D341Med (cell line): ENCODE measurements at regions not wholly inside any gene's neighbourhood (a gene's known extent, or its start where the extent isn't known, plus 50 kb on each side); places are given as distances from the start of the nearest gene placed in this dataset.
A peak's percentile ranks its signal among the peaks of the same experiment; 100 is the strongest.
"Not testable (repeated sequence)": the region's sequence is repeated elsewhere in the genome, so short reads cannot be mapped to it uniquely, and the experiment has no call there.

Experiments used
- DNase-seq: peaks from one replicate; pipeline ENCODE4 v3.0.0; 2012; ENCODE audit warnings: low spot score

- no peak for DNase-seq
These were observed 335.8 kb downstream of the EPHA7 start for GRCh38 chr6:93083337-93084230.

- no peak for DNase-seq
These were observed 337.5 kb downstream of the EPHA7 start for GRCh38 chr6:93081901-93082300.

DNA sequence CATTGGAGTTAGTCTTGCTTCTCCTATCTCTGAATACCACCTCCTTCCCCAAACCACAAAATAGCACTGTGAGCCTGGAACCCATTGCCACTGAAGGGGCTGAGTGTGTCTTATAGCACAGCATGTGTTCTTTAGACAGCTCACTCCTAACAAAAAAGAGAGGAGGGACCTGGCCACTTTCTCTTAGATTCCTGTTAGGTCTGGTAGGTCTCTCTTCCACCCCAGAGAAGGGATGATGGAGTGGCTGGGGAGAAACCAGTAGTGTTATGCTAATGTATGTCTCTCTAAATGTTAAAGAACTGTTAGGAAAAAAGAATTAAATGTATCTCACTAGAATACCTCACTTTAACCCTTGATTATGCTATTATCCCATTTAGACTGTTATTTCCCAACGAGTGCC, 340.3 kb downstream of the EPHA7 start:
- no peak for DNase-seq

- DNase-seq = no peak
These were observed 345.5 kb downstream of the EPHA7 start for GRCh38 chr6:93073811-93074210.

GRCh38 chr6:93069856-93070255, 349.5 kb downstream of the EPHA7 start:
- DNase-seq = no peak

DNA sequence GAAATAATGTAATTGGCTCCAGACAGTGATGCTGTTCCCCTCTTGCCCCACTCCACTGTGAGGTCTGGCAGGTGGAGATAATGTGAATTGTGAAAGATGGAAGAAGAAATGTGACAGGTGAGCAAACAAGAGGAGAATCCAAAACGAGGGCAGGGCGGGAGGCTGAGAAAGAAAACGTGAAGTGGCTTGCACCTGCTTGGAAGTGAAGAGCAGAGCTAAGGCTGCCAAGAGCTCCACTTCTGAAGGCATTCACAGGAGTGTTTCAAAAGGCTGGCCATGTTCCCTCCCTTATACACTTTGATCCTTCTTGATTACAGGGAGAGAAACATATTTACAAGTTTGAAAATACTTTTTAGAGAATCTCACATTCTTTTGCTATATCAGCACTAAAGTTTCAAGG, 359.4 kb downstream of the EPHA7 start:
- DNase-seq = no peak

- DNase-seq = no peak
These were observed 361.8 kb downstream of the EPHA7 start for GRCh38 chr6:93057584-93057983.

GRCh38 chr6:93048381-93048780, 371.0 kb downstream of the EPHA7 start:
- no peak for DNase-seq

DNA sequence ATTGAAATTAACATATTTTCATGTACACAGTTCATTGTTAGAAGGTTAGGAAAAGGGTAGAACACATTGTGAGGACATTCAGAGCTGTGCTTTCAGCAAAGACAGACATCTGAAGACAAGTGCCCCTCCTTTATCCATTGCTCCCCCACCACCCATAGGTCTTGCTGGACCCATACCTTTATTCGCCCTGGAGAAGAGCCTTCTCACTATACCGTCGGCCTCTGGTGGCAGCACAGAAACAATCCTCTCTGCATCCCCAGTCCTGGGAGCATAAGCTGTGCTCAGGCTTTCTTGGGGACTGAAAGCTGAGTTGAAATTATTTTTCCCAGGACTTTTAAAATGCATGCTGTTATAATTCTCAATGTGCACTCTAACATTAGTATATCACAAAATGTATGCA, 372.3 kb downstream of the EPHA7 start:
- DNase-seq = no peak

GRCh38 chr6:93045156-93045555, 374.2 kb downstream of the EPHA7 start:
- no peak for DNase-seq

DNA sequence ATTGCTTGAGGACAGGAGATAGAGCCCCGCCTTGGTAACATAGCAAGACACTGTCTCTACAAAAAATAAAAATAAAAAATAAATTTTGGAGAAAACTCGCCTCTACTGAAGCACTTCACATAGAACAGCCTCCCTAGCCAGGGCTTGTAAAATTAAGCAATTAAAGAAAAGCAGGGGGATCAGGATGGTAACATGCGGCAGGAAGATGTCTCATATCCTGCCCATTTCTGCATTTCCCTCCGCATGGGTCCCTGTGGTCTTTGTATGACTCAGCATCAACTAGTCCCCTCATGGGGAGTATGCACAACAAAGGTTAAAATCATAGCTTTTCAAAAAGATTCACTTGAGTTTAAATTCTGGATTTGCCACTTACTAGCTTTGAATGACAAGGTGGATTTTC, 379.0 kb downstream of the EPHA7 start:
- DNase-seq = no peak

DNA sequence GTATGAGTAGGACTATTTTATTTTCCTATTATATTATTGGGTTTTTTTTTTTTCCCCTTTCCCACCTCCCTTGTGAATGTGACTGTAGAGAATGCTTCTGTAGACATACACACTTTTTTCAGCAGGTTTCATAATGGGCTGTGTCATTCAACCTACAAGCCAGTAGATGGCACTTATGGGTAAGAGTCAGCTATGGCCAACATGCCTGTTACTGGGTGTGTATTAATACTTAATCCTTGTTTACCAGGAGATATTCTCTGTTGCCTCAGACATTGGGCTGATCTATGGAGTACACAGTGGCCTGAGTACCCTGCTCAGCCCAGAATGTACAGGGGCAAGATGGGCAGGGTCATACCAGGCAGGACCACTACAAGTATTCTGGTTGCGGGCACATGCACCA, 382.5 kb downstream of the EPHA7 start:
- peak; percentile 53 for DNase-seq

GRCh38 chr6:93035756-93036155, 383.6 kb downstream of the EPHA7 start:
- DNase-seq = no peak

GRCh38 chr6:93021235-93021915, 398.0 kb downstream of the EPHA7 start:
- peak; percentile 63 for DNase-seq

DNA sequence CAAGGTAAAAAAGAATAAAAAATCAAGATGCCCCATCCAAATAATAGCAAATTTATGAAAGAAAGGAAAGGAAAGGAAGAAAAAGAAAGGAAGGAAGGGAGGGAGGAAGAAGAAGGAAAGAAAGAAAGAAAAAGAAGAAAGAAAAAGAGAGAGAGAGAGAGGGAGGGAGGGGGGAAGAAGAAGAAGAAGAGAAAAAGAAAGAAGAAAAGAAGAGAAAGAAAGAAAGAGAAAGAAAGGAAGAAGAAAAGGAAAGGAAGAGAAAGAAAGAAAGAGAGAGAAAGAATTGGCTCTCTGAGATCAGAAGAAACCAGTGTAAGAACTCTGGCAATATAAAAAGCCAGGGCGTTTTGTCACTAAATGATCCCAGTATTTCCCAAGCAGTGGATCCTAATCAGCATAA, 401.7 kb downstream of the EPHA7 start:
- no peak for DNase-seq

- peak; percentile 22 for DNase-seq
These were observed 402.1 kb downstream of the EPHA7 start for GRCh38 chr6:93017213-93017612.

- DNase-seq = no peak
These were observed 406.3 kb downstream of the EPHA7 start for GRCh38 chr6:93013054-93013453.

GRCh38 chr6:93008375-93008774, 411.0 kb downstream of the EPHA7 start:
- DNase-seq = no peak

DNA sequence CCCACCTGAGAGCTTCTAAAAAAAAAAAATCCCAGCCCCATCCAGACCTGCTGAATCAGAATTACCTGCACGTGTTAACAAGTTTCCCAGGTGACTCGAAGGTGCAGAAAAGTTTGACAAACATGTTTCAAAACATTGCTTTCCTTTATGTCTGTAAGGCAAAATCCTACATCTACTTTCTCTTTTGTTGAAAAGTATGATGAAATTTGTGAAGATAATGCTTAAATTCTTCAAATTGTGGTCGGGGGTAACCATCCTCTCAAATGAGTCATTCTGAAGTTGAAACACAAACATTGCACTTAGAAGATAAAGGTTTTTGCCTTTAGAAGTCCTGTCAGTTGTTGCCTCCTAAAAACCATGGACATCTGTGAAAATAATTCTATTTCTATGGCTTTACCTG, 429.7 kb downstream of the EPHA7 start:
- DNase-seq = no peak

GRCh38 chr6:92979281-92979680, 440.1 kb downstream of the EPHA7 start:
- no peak for DNase-seq

DNA sequence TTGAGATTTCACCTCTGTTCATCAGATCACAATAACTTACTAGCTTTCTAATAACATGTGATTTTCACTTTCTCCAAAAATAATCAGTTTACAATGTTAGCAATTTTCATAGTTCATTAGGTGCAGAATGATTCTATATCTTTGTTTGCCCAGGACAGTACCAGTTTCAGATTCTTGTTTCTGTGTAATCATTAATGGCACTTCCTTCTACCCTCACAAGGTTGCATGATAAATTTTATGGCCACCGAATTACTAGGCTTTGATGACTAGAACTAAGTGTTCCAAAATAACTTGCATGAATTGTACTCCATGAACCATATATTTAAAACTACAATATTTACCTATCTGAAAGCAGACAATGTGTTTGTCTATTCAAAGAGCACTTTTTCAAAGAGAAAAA, 442.3 kb downstream of the EPHA7 start:
- no peak for DNase-seq

GRCh38 chr6:92967362-92967761, 452.0 kb downstream of the EPHA7 start:
- no peak for DNase-seq

GRCh38 chr6:92962846-92963245, 456.5 kb downstream of the EPHA7 start:
- DNase-seq = no peak

DNA sequence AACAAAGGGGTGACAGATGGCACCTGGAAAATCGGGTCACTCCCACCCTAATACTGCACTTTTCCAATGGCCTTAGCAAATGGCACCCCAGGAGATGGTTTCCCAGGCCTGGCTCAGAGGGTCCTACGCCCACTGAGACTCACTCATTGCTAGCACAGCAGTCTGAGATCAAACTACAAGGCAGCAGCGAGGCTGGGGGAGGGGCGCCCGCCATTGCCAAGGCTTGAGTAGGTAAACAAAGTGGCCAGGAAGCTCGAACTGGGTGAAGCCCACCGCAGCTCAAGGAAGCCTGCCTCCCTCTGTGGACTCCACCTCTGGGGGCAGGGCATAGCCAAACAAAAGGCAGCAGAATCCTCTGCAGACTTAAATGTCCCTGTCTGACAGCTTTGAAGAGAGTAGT, 467.2 kb downstream of the EPHA7 start:
- not testable (repeated sequence) for DNase-seq
